HG03064 (cell line): ENCODE measurements at regions not wholly inside any gene's neighbourhood (a gene's known extent, or its start where the extent isn't known, plus 50 kb on each side); places are given as distances from the start of the nearest gene placed in this dataset.

Experiments used
- ATAC-seq: cut with Tn5 transposase; IDR thresholded peaks from one replicate; pipeline ENCODE4 v1.9.1; 2021; ENCODE audit warnings: low read depth; ENCODE audit not compliant: unreplicated experiment

- no peak for ATAC-seq
Observed at GRCh38 chr7:115113131-115113530, 191.2 kb downstream of the MDFIC start.

- no peak for ATAC-seq
Observed at GRCh38 chr7:115110523-115110922, 188.6 kb downstream of the MDFIC start.

DNA sequence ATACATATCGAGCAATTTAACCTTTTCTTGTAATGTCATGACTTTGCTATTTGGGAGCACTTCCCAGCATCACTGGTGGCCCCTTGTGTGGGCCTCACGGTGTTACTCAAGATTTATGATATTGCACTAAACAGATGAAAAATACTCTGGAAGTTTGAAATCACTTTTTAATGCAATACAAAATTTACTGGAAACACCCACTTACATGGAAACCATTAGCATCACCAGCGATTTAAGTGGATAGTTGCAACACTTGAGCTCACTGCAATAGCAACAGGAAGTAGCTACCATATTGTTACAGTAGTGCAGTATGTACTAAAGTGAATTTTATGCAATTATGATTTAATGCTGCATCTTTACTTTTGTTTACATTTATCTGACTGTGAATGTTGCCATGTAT, 184.4 kb downstream of the MDFIC start:
- ATAC-seq = no peak

- ATAC-seq = no peak
Observed at GRCh38 chr7:115102738-115103137, 180.8 kb downstream of the MDFIC start.

GRCh38 chr7:115101199-115101598, 179.3 kb downstream of the MDFIC start:
- ATAC-seq = no peak

- no peak for ATAC-seq
Observed at GRCh38 chr7:115099906-115100305, 178.0 kb downstream of the MDFIC start.

- ATAC-seq = no peak
Observed at GRCh38 chr7:115097175-115097671, 175.3 kb downstream of the MDFIC start.

GRCh38 chr7:115096262-115096661, 174.4 kb downstream of the MDFIC start:
- ATAC-seq = no peak

DNA sequence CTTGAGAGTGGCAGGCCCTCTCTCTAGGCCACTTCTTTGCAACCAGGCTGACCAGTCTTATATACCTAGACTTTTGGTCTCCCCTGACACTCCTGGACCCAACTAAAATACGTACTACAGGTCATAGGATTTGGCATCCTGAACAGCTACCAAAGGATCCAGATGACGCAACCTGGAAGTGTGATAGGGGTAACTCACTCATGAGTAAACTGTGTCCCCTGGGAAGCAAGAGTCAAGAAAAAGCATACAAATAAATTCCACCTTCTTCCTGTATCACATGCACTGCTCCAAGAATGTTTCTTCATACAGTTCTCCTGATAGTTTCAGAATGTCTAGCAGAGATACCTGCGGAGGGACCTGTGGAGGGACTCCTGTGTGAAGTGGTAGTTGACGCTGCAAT, 172.3 kb downstream of the MDFIC start:
- ATAC-seq = no peak

DNA sequence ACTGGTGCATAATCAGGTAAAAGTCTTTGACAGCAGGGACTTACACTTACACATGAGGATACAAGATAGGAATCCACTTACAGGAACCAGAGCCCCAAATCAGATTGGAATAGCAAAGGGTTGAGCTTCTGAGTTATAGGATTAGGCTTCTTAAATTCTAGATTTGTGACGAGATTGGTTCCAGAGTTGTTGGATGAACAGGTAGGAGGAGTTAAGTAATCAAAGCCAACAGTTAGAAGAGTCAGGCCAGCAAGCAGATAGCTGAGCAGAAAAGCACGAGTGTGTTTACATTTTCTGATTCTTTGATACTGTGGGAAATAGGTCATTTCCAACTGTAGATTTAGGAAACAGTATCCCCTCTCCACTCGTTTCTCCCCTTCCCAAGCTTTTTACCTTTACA, 167.0 kb downstream of the MDFIC start:
- no peak for ATAC-seq

DNA sequence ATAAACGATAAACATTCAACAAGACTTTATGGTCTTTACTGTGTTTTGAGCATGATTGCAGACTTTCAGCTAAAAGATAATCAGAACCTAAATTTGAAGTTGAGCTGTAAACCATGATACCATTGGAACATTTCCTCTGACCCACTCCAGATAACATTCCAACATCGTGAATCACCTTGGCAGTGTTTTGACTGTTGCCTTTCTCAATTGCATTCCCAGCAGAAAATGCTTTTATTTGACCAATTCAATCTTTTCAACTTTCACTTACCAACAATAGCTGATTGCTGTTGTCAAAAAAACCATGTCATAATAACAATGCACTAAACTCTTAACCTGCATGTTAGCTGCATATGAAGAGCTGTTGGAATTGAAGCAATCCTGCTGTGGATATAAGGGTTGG, 165.5 kb downstream of the MDFIC start:
- no peak for ATAC-seq

DNA sequence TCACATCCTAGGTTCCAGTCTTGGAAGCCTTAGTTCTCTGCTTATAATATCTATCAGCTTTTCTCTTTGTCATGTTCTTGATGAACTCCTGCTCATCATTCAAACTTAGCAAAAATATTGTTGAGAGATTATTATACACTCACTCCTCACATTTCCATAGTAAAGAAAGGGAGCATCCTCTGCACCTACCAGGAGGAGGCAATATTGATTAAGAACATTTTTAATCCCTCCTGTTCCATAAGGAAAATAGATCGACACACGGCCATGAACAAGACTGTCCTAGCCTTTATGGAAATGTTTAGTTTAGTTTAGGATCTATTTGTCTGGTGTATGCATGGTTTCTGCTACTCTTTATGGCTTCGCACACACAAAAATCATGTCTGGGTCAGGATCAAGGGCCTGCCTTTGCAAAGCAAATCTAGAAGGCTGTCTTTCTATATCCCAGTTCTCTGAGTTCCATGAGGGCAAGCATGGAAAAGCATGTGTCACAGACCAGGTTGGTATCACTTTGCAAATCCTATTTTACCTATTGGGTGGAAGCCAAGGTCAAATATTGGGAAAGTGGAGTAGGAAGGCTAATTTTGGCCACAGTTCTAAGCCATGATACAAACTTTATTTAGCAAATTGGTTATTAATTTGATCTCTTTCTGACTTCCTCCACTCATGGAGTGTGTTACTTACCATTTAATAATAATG, 164.4 kb downstream of the MDFIC start:
- no peak for ATAC-seq

- no peak for ATAC-seq
Observed at GRCh38 chr7:115085421-115085820, 163.5 kb downstream of the MDFIC start.

- ATAC-seq = no peak
Observed at GRCh38 chr7:115083935-115084334, 162.0 kb downstream of the MDFIC start.

- ATAC-seq = no peak
Observed at GRCh38 chr7:115081772-115082171, 159.9 kb downstream of the MDFIC start.

DNA sequence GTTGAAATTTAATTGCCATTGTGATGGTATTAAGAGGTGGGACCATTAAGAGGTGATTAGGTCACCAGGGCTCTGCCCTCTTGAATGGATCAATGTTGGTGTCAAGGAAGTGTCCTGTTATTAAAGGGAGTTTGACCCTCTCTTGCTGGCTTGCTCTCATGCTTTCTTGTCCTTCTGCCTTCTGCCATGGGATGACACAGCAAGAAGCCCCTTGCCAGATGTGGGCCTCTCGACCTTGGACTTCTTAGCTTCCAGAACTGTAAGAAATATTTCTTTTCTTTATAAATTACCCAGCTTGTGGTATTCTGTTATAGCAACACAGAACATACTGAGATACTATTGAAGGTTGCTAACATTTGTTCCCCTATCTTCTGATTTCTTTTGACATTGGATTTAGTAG, 157.0 kb downstream of the MDFIC start:
- ATAC-seq = no peak

GRCh38 chr7:115078386-115078785, 156.5 kb downstream of the MDFIC start:
- ATAC-seq = no peak

DNA sequence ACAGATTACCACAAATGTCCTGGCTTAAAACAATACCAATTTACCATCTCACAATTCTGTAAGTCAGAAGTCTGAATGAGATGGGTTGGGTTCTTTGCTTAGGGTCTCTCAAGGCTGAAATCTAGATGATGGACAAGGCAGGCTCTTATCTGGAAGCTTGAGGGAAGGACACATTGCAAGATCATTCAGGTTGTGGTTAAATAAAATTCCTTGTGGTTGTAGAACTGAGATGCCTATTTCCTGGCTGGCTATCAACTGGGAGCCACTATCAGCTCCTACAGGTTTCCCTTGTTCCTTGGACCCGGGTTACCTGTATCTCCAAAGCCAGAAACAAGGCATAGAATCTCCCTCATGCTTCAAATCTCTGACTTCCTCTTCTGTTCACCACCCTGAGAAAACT, 148.4 kb downstream of the MDFIC start:
- ATAC-seq = no peak
